NOMO-1 treated with dmso at 0.1 percent for 144 hours (cell line): ENCODE measurements at regions not wholly inside any gene's neighbourhood (a gene's known extent, or its start where the extent isn't known, plus 50 kb on each side); places are given as distances from the start of the nearest gene placed in this dataset.
A peak's percentile ranks its signal among the peaks of the same experiment; 100 is the strongest.

Experiments used
- DNase-seq: peaks from one replicate; lab custom pipeline; 2025; ENCODE audit not compliant: unreplicated experiment; lab: John Stamatoyannopoulos, UW

DNA sequence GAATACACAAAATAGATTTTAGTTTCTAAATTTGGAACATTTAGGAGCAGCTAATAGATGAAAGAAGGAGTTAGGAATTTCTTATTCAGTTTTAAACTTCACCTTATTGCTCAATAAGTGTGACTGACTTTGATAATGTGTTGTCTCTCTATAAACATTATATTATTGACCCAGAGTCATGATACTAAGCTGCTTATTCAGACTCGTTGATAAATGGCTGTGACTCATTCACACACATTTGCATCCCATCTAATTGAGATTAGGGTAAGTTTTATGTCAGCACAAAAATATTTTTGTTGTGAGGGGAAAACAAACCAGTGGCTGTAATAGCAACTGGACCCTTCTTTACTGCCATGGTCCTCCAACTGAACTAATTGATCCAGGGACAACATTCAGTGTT is 137.6 kb downstream of the GOLIM4 start:
- no peak for DNase-seq

DNA sequence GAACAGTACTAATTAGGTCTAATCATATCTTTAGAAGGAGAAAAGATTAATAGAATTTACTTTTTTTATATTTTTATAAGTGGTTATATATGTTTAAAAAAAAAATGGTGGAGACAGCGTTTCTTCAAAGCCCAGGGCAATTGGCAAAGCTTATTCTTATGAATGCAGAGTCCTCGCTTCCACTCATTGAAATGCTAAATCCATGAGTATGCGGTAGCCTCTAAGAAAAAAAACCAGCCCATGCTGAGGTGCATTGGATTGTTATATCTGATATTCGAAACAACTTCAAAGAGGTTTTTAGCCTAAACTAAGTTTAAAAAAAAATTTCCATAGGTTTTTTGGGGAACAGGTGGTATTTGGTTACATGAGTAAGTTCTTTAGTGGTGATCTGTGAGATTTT is 142.8 kb downstream of the GOLIM4 start:
- no peak for DNase-seq

DNA sequence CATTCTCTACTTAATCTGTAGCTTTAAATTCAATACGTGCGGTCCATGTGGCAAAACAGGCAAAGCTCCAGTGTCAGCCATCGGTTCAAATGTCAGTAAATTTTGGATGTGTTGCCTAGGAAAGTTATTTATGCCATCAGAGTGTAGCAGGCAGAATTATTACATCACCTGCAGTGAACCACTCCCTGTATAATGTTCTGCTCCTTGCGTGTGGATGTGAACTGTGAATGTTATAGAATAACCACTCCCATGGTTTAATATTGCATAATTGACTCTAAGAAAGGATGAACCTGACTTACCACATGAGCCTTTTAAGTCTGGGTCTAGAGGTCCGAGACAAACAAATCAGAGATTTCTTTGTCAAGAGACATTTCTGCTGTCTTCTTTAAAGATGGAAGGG is 145.5 kb downstream of the GOLIM4 start:
- DNase-seq, result no peak

- DNase-seq, result peak; percentile 73
Observed at GRCh38 chr3:167941234-167941995, 154.3 kb downstream of the GOLIM4 start.

- DNase-seq, result no peak
Observed at GRCh38 chr3:167940241-167940640, 155.5 kb downstream of the GOLIM4 start.

DNA sequence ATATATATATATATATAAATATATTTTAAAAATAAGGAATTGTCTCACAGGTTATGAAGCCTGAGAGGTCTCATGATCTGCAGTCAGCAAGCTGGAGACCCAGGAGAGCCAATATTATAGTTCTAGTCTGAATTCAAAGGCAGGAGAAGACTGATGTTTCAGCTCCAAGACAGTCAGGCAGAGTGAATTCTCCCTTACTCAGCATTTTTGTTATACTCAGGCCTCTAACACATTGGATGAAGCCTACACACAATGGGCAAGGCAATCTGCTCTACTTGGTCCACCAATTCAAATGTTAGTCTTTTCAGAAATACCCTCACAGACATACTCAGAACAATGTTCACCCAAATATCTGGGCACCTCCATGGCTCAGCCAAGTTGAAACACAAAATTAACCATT is 157.2 kb downstream of the GOLIM4 start:
- DNase-seq, result no peak

DNA sequence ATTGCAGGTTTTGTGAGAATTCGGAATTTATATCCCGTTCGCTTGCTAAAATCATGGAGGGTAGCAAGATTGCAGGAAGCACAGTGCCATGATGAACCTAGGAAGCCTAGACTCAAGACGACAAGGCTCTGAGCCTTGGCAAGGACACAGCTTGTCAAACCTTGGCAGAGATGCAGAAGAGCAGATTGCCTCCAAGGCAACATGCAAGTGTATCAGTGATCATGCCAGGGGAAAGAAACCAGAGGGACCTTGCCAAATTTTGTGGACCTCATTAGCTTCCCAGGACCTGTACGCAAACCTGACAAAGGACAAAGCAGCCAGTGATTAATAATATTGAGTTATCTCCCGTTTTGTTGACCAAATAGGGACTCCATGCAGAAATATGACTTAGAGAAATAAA is 159.7 kb downstream of the GOLIM4 start:
- DNase-seq, result no peak

DNA sequence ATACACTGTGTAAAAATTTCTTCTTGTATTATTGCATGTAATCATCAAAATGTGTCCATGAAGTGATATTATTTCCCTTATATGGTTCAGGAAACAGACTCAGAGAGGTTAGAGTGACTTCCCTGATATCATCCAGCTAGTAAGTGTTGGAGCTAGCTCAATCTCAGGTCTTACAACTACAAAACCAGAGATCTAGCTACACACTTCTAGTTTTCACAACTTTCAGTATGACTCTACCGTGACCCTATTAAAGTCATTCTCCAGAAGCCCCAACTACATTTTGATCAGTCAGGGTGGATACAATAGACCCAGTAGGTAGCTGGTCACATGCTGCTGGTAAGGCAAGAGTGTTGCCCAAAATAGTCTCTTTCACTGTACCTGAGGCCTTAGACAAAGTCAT is 165.3 kb downstream of the GOLIM4 start:
- DNase-seq, result no peak

- DNase-seq, result no peak
Observed at GRCh38 chr3:167929968-167930367, 165.8 kb downstream of the GOLIM4 start.

DNA sequence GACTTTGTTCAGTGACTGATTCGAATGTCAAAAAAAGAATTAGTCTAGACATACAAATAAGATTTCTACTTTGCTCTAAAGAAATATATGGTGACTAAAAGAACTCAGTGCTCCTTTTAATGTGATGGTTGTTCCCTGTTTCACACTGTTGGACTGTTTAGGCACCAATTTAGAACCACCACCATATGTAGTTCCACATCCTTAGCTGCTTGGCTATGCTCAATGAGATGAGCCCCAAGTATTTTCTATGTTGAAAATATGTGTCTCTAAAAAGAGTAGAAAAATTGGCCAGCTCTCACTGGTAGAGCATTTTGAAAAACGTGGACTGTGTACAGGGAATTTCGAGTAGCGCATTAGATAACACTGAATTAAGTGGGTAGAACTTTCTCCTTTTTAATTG is 167.3 kb downstream of the GOLIM4 start:
- DNase-seq, result no peak

DNA sequence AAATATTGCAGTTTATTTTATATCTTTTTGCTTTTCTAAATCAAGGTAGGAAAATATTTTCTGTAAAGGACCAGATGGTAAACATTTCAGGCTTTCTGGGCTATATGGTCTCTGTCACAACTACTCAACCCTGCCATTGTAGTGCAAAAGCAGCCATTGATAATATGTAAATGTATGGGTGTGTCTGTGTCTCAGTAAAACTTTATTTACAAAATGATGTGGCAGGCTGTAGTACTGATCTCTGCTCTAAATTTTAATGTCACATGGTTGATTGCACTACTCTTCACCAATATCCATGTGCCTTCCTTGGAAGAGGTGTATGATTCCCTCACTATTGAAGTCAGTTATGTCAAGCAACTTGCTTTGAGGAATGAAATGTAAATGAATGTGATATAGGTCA is 175.0 kb downstream of the GOLIM4 start:
- no peak for DNase-seq

GRCh38 chr3:167919590-167919989 is 176.1 kb downstream of the GOLIM4 start:
- no peak for DNase-seq

DNA sequence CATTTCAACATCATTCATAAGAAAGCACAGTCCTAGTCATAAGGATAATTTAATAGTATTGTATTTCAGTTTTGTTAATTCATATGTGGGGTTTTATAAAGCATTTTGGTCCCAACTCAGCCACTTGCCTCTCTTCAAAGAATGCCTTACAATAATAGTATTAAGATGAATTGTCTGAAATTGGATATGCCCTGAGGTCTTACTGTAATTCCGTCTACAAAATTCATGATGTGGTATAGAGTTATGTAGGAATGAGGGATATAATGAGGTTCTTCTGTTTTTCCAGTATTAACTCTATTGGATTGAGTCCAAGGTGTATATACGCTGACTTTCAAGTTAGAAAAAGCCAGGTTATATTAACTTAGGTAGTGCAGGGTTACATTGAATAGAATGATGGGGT is 177.0 kb downstream of the GOLIM4 start:
- DNase-seq, result no peak

GRCh38 chr3:167918008-167918596 is 177.6 kb downstream of the GOLIM4 start:
- DNase-seq, result no peak

DNA sequence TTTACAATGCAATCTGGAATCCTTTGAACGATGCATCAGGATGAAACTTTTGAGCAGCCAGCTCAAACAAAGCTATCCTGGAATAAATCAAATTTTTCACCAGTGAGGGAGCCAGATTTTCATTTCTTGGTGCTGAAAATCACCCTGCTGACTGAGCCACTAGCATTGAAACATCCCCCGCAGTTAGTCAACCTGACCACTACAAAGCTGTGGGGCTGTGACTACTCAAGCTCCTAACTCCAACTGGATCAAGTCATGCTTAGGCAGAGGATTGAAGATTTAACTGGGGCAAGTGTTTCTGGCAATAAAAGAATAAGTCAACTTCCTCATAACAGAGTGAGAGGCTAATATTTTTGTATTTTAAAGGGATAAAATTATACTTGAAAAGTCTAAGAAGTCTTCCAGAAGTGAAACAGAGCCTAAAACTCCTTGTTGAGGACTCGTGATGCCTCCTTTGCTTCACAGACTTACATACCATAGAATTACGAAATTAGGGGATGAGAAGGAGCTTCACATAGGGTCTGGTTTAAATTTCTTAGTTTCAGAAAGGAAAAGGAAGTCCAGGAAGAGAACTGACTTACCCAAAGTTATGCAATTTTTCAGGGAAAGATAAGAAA is 177.8 kb downstream of the SERPINI1 start:
- peak; percentile 24 for DNase-seq

- no peak for DNase-seq
Observed at GRCh38 chr3:167909952-167910351, 174.4 kb downstream of the SERPINI1 start.

DNA sequence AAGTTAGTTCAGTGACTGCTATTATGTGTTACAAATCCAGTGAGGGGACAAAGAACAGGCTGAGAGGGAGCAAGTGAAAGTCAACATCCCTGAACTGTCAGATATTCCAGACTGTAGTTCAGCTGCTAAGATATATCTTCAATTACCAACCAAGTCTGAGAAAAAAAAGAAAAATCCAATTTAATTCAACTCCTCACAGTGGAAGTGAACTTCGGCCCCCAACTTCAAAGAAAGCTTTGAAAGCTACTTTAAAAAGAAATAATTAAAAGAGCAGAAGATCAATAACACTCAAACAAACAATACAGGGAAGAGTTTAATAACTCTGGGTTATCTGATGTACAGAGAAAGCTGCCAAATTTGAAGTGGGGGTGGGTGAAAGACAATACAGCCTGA is 174.0 kb downstream of the SERPINI1 start:
- DNase-seq, result no peak

DNA sequence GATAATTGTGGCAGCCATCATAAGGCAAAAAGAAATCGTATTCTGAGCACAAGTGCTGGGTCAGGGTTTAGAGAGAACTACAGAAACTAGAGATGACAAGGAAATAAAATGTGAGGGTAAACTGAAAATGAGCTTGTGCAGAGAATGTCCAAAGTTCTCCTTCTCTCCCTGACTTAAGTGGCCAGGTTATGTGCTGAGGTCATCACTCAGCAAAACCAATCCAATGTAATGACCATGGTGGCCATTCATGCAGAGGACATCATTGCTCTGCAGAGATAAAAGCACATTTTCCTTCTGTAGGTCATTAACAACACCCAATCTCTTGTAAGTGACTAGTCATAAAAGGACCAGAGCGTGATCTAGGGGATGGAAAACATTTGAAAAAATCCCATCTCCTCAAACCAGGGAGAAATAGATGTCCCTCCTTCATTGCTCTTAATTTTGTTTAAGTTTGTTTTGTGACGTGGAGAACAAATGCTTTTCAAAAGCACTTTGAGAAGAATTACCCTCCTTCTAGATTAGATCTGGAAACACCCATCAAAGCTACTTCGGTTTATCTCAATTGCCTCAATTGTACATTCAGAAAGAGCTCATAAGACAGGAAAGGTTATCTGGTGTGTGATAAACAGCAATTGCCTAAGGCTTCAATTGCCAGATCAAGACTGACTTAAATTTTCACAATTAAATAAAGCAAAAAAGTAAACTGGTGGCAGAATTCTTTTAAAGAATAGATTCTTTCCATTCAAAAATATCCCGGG is 173.4 kb downstream of the SERPINI1 start:
- DNase-seq, result no peak

DNA sequence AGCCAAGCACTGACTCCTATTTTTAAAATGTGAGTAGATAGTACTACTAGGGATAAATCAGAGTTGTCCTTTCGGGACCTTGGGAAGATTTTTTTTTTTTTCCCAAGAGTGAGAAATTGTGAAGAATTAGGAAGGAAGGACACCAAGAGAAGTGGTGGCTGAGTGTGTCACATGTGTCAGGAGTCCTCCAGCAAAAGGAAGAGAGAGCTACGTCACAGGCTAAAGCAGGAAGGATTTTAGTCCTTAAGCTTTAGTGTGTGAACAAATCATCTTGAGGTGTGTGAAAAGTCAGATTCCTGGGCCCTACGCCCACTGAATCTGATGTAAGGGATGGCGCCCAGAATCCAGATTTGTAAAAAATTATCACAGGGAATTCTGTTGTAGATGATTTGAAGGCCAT is 172.7 kb downstream of the SERPINI1 start:
- no peak for DNase-seq

- DNase-seq, result no peak
Observed at GRCh38 chr3:167901138-167901537, 165.6 kb downstream of the SERPINI1 start.

GRCh38 chr3:167899093-167899492 is 163.6 kb downstream of the SERPINI1 start:
- DNase-seq, result peak; percentile 78

DNA sequence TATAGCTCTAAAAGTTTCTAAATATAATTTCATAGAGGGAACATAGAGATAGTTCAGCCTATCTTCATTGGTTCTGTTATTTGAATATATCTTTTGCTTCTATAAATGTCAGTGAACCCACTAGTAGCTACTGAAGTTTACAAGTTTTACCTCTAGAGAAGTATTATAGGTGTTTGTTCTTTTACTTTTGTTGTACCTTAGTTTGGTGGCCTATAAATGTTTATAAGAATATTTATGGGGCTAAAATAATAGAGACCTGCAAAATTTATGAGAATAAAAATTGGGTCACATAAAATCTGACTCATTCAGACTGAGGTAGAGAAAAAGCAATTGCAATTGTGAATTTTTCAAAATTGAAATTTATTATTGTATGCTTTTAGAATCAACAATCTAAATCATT is 162.6 kb downstream of the SERPINI1 start:
- DNase-seq, result no peak
